ENCODE measurements at regions not wholly inside any gene's neighbourhood (a gene's known extent, or its start where the extent isn't known, plus 50 kb on each side); places are given as distances from the start of the nearest gene placed in this dataset.

DNA sequence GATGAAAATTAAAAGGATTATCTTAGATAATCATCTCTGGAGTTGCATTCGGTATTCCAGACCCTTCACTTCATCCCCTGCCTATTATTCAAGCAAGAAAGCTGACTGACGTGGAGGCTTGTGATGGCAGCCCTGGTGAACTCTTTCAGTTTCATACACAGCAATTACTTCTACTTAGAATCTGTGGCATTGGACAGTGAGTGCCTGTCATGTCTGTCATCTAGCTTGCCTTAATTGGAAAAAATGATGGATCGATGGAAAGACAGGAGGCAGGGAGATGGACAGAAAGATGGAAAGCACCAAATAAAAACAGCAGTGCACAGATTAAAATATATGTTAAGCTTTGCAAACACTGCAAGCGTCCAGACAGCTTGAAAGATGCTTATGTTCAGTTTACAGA, 1371.0 kb upstream of the CDH6 start:
- TF ChIP-seq, protein P1, sequence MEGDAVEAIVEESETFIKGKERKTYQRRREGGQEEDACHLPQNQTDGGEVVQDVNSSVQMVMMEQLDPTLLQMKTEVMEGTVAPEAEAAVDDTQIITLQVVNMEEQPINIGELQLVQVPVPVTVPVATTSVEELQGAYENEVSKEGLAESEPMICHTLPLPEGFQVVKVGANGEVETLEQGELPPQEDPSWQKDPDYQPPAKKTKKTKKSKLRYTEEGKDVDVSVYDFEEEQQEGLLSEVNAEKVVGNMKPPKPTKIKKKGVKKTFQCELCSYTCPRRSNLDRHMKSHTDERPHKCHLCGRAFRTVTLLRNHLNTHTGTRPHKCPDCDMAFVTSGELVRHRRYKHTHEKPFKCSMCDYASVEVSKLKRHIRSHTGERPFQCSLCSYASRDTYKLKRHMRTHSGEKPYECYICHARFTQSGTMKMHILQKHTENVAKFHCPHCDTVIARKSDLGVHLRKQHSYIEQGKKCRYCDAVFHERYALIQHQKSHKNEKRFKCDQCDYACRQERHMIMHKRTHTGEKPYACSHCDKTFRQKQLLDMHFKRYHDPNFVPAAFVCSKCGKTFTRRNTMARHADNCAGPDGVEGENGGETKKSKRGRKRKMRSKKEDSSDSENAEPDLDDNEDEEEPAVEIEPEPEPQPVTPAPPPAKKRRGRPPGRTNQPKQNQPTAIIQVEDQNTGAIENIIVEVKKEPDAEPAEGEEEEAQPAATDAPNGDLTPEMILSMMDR (IDR thresholded peaks at IDR 0.05) = no peak
- no peak for TF ChIP-seq POLR2A (IDR thresholded peaks at IDR 0.05)

Data from prostate gland (tissue), 2 donors.